Heart left ventricle (tissue), 16 donors: ENCODE measurements at regions not wholly inside any gene's neighbourhood (a gene's known extent, or its start where the extent isn't known, plus 50 kb on each side); places are given as distances from the start of the nearest gene placed in this dataset.

Experiments
- ATAC-seq, 4 donors: fragments of 200-7000 bp; cut with Tn5 transposase; one replicate each; pipeline ENCODE4 v1.9.1; 2020 to 2022; ENCODE audit warnings: moderate library complexity in 4 of 4, mild to moderate bottlenecking in 3 of 4, moderate number of reproducible peaks in 1 of 4
- DNase-seq, 5 donors: peaks; one replicate each; pipeline ENCODE4 v3.0.0-alpha.2; 2020
- H3K27ac ChIP-seq, 12 donors: fragments of 200-600 bp; sonication (generic) in 4 of 12; one replicate each; pipeline versions ENCODE4 v1.5.0 to v1.8.0; 2016 to 2022; ENCODE audit warnings: mild to moderate bottlenecking in 2 of 12
- H3K27me3 ChIP-seq, 9 donors: fragments of 200-600 bp; sonication (generic) in 2 of 9; one replicate each; pipeline versions ENCODE4 v1.5.1 to v1.8.0; 2016 to 2022; ENCODE audit warnings: mild to moderate bottlenecking in 3 of 9
- H3K36me3 ChIP-seq, 9 donors: fragments of 200-600 bp; sonication (generic) in 2 of 9; one replicate each; pipeline versions ENCODE4 v1.5.0 to v1.8.0; 2018 to 2022; ENCODE audit warnings: mild to moderate bottlenecking in 2 of 9
- H3K4me1 ChIP-seq, 12 donors: fragments of 200-600 bp; sonication (generic) in 4 of 12; one replicate each; pipeline versions ENCODE4 v1.5.0 to v1.8.0; 2016 to 2022; ENCODE audit warnings: mild to moderate bottlenecking in 3 of 12
- H3K4me3 ChIP-seq, 12 donors: fragments of 200-600 bp; sonication (generic) in 4 of 12; one replicate each; pipeline versions ENCODE4 v1.5.0 to v1.8.0; 2017 to 2022; ENCODE audit warnings: mild to moderate bottlenecking in 9 of 12, moderate library complexity in 4 of 12
- H3K9me3 ChIP-seq, 12 donors: fragments of 200-600 bp; sonication (generic) in 4 of 12; one replicate each; pipeline versions ENCODE4 v1.5.0 to v1.8.0; 2016 to 2022; ENCODE audit warnings: mild to moderate bottlenecking in 1 of 12
- POLR2A ChIP-seq, 2 donors: fragments of 450-650 bp; IDR thresholded peaks; one replicate each; pipeline ENCODE4 v1.6.1; 2017; ENCODE audit warnings: antibody characterized with exemption in 2 of 2, mild to moderate bottlenecking in 2 of 2, moderate library complexity in 2 of 2
- WGBS, 4 donors: extraction: QIAGEN DNeasy Blood & Tissue Kit in 2 of 4; methylation state at CpG; one replicate each; pipeline versions ENCODE4 v1.1.5 to v1.1.7; 2013 to 2018; 5-methylcytosine and 5-hydroxymethylcytosine counted together
- intact Hi-C, 10 donors: fragments of 100-400 bp; cut with DNase I; formaldehyde crosslinking; loops; one replicate each; pipeline versions ENCODE4 v1.11.1 to v1.14.2; 2022
- TF ChIP-seq, protein P1 (sequence below), 12 donors: fragments of 200-600 bp; sonication (generic) in 4 of 12; IDR thresholded peaks; one replicate each; pipeline versions ENCODE4 v1.5.0 to v1.8.0; 2018 to 2022; ENCODE audit warnings: antibody characterized with exemption in 12 of 12, mild to moderate bottlenecking in 5 of 12
- donor health status: ischemic (EF 13 %, LVEDD 7.1; RV severe dilation, severe dysfunction).
- donor health status: healthy with polysubstance abuse.
- donor health status: DM: no; HTN: yes; CAD: no.
- donor health status: DM: no; HTN: no; CAD: no.
- donor health status: ischemic (EF 25% LVEDD 6.9; RV normal size, moderate dysfunction).
- donor health status: ischemic (EF 25% LVEDD 5.7; RV mildly dilated, moderate dysfunction).
- donor health status: healthy.
- donor health status: DM: yes; HTN: yes; CAD: no.
- donor health status: ischemic (EF 35%, LVEDD 5.7; RV mildly dilated, moderate dysfunction).
- donor health status: nonischemic (EF 11% LVEDD 7.7; RV severe dilation, severe dysfunction).
- donor health status: DM: yes; HTN: yes; CAD: no.
- donor health status: PGD.
- donor health status: ischemic (EF 29% LVEDD 5.4; RV normal size, mild dysfunction).
- donor health status: nonischemic (EF 23%, LVEDD 6.1; RV moderate dilation, normal function).

DNA sequence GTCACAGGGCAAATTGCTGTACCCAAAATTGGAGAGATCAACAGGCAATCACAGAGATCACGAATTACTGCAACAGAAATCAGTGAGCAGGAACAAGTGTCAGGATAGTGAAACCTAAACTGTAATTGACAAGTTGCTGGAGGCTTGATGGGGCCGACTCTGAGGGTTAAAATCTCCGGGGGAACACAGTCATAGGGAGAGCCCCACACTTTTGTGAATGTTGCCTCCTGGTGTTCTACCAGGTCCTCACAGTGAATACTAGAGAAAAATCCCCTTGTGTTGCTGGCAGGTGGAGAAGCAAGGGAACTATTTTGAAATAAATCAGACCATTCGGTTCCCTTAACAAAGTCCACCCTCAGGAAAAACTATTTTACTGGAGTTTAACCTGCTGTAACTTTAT lies 697.5 kb upstream of the CBLB start:
- WGBS, 4 donors: 38 to 54% (median 47%) methylated on average over 4 of the region's 4 CpGs
- Histone ChIP-seq H3K27me3 (no peaks in the 10 kb centered on the region), H3K36me3 (no peaks in the 10 kb centered on the region), H3K27ac (no peak overlapping the region), H3K9me3 (peaks cover 0 to 3% (median 0%) of the 10 kb centered on the region in 12 donors), H3K4me1 (no peaks in the 10 kb centered on the region), H3K4me3 (no peak overlapping the region)
- intact Hi-C loops: no loop called here
- DNase-seq (no peak), ATAC-seq (no peak)
- no peak for TF ChIP-seq POLR2A (IDR thresholded peaks at IDR 0.05)
- TF ChIP-seq, protein P1, sequence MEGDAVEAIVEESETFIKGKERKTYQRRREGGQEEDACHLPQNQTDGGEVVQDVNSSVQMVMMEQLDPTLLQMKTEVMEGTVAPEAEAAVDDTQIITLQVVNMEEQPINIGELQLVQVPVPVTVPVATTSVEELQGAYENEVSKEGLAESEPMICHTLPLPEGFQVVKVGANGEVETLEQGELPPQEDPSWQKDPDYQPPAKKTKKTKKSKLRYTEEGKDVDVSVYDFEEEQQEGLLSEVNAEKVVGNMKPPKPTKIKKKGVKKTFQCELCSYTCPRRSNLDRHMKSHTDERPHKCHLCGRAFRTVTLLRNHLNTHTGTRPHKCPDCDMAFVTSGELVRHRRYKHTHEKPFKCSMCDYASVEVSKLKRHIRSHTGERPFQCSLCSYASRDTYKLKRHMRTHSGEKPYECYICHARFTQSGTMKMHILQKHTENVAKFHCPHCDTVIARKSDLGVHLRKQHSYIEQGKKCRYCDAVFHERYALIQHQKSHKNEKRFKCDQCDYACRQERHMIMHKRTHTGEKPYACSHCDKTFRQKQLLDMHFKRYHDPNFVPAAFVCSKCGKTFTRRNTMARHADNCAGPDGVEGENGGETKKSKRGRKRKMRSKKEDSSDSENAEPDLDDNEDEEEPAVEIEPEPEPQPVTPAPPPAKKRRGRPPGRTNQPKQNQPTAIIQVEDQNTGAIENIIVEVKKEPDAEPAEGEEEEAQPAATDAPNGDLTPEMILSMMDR (IDR thresholded peaks at IDR 0.05): no peak

DNA sequence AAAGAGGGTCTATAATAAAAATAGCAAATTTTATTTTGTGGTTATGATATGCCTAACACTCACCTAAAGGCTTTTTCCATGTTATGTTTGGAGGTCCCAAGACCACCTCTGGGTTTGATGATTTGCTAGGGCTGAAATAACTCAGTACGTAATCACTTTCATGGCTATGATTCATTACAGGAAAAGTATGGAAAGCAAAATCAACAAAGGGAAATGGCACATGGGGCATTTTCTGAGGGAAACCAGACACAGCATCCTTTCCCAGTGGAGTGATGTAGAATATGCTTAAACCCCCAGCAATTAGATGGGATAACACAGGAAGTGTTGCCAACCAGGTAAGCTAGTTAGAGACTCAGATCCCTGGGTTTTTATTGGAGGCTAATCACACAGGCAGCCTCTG lies 701.6 kb upstream of the CBLB start:
- no peak overlapping the region for H3K27ac ChIP-seq
- H3K4me1 ChIP-seq: no peaks in the 10 kb centered on the region
- WGBS, 4 donors: 80 to 90% (median 82%) methylated on average over 1 of the region's 1 CpG
- H3K27me3 ChIP-seq: no peaks in the 10 kb centered on the region
- intact Hi-C loops: no loop called here
- no peak for TF ChIP-seq POLR2A (IDR thresholded peaks at IDR 0.05)
- TF ChIP-seq, protein P1 (IDR thresholded peaks at IDR 0.05): no peak
- H3K4me3 ChIP-seq: no peak overlapping the region
- peaks cover 0 to 3% (median 0%) of the 10 kb centered on the region in 12 donors for H3K9me3 ChIP-seq
- ATAC-seq (no peak), DNase-seq (no peak)
- H3K36me3 ChIP-seq: no peaks in the 10 kb centered on the region

DNA sequence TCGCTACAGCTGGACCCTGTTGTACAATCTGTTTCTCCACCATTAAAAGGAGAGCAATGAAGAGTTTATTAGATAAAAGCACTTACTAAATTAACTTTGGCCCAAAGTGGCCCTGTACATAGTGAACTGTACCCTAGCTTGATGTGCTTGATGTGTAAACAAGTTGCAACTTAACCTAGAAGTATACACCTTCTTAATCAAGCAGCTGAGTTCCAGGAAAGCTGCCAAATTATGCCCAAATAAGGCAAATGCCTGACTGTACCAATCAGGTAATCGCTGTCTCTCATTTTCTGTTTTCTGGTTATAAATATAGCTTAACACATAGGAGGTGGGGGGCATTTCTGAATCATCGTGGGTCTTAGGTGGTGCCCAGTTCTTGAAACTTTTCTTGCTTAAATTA lies 704.8 kb upstream of the CBLB start:
- intact Hi-C loops: no loop called here
- 81 to 93% (median 89%) methylated on average over 3 of the region's 3 CpGs for WGBS, 4 donors
- Histone ChIP-seq H3K4me3 (no peak overlapping the region), H3K27ac (no peak overlapping the region), H3K4me1 (no peaks in the 10 kb centered on the region), H3K9me3 (no peaks in the 10 kb centered on the region), H3K36me3 (no peaks in the 10 kb centered on the region), H3K27me3 (no peaks in the 10 kb centered on the region)
- TF ChIP-seq POLR2A (IDR thresholded peaks at IDR 0.05): no peak
- TF ChIP-seq, protein P1 (IDR thresholded peaks at IDR 0.05): no peak
- DNase-seq: no peak
- ATAC-seq: no peak

DNA sequence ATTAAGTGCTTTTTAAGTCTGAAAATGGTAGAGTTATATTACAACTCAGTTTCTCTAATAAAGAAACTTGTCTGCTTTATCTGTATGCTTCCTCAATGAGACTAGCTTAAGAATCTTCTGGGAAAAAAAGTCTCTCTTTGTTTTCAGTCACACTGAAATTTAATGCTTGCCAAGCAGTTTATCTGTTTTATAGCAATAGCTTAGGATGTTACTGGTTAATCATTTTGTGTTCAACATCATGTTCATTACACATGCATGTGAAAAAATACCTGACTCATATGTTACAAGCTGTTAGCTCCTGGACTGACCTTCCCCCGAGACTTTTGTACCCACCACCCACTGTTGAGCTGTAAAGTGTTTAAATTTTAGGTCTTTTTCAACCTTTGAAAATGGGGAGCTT lies 706.2 kb upstream of the CBLB start:
- Histone ChIP-seq H3K4me3 (no peak overlapping the region), H3K9me3 (no peaks in the 10 kb centered on the region), H3K36me3 (no peaks in the 10 kb centered on the region), H3K27me3 (no peaks in the 10 kb centered on the region), H3K4me1 (no peaks in the 10 kb centered on the region), H3K27ac (no peak overlapping the region)
- DNase-seq (no peak), ATAC-seq (no peak)
- 84 to 93% (median 88%) methylated on average over 1 of the region's 1 CpG for WGBS, 4 donors
- TF ChIP-seq, protein P1 (IDR thresholded peaks at IDR 0.05): no peak
- no peak for TF ChIP-seq POLR2A (IDR thresholded peaks at IDR 0.05)
- intact Hi-C loops: no loop called here
